HG02973 (cell line): ENCODE measurements at regions not wholly inside any gene's neighbourhood (a gene's known extent, or its start where the extent isn't known, plus 50 kb on each side); places are given as distances from the start of the nearest gene placed in this dataset.

Experiments used
- ATAC-seq: cut with Tn5 transposase; IDR thresholded peaks from one replicate; pipeline ENCODE4 v1.9.1; 2021; ENCODE audit warnings: moderate library complexity; ENCODE audit not compliant: unreplicated experiment

GRCh38 chr15:31545257-31545656, 218.6 kb downstream of the KLF13 start:
- ATAC-seq = no peak

GRCh38 chr15:31550211-31550977, 223.8 kb downstream of the KLF13 start:
- ATAC-seq = no peak

GRCh38 chr15:31551323-31551722, 224.7 kb downstream of the KLF13 start:
- no peak for ATAC-seq

- ATAC-seq = no peak
Observed at GRCh38 chr15:31552482-31553099, 226.0 kb downstream of the KLF13 start.

GRCh38 chr15:31554261-31554660, 227.6 kb downstream of the KLF13 start:
- ATAC-seq = no peak

GRCh38 chr15:31555022-31555421, 228.4 kb downstream of the KLF13 start:
- ATAC-seq = no peak

GRCh38 chr15:31556494-31557150, 230.0 kb downstream of the KLF13 start:
- ATAC-seq = no peak

- no peak for ATAC-seq
Observed at GRCh38 chr15:31557899-31558298, 231.3 kb downstream of the KLF13 start.

- ATAC-seq = no peak
Observed at GRCh38 chr15:31558840-31559239, 232.2 kb downstream of the KLF13 start.

GRCh38 chr15:31559786-31560185, 233.2 kb downstream of the KLF13 start:
- ATAC-seq = no peak

- ATAC-seq = no peak
Observed at GRCh38 chr15:31560643-31561042, 234.0 kb downstream of the KLF13 start.

- ATAC-seq = no peak
Observed at GRCh38 chr15:31561156-31561555, 234.5 kb downstream of the KLF13 start.

- ATAC-seq = no peak
Observed at GRCh38 chr15:31563001-31563400, 236.4 kb downstream of the KLF13 start.

- ATAC-seq = no peak
Observed at GRCh38 chr15:31563421-31563820, 236.8 kb downstream of the KLF13 start.

- ATAC-seq = no peak
Observed at GRCh38 chr15:31567861-31568260, 241.2 kb downstream of the KLF13 start.

- ATAC-seq = no peak
Observed at GRCh38 chr15:31569836-31570235, 243.2 kb downstream of the KLF13 start.

GRCh38 chr15:31570591-31570990, 244.0 kb downstream of the KLF13 start:
- no peak for ATAC-seq

GRCh38 chr15:31571676-31572075, 245.0 kb downstream of the KLF13 start:
- no peak for ATAC-seq

- ATAC-seq = no peak
Observed at GRCh38 chr15:31573759-31574158, 247.1 kb downstream of the KLF13 start.

GRCh38 chr15:31574766-31575165, 248.1 kb downstream of the KLF13 start:
- no peak for ATAC-seq

- ATAC-seq = no peak
Observed at GRCh38 chr15:31577108-31577507, 250.5 kb downstream of the KLF13 start.

GRCh38 chr15:31579282-31579681, 252.6 kb downstream of the KLF13 start:
- ATAC-seq = no peak
